ENCODE measurements at regions not wholly inside any gene's neighbourhood (a gene's known extent, or its start where the extent isn't known, plus 50 kb on each side); places are given as distances from the start of the nearest gene placed in this dataset.

GRCh38 chr11:15665368-15665871, 550.7 kb downstream of the INSC start:
- TF ChIP-seq CTCF (IDR thresholded peaks at IDR 0.05; ENCODE audit: low read depth, low read length), result no peak
- TF ChIP-seq EZH2phosphoT487 (IDR thresholded peaks at IDR 0.05; ENCODE audit: low read depth), result no peak
